Neural cell (in vitro differentiated cells): ENCODE measurements at regions not wholly inside any gene's neighbourhood (a gene's known extent, or its start where the extent isn't known, plus 50 kb on each side); places are given as distances from the start of the nearest gene placed in this dataset.
"Not testable (repeated sequence)": the region's sequence is repeated elsewhere in the genome, so short reads cannot be mapped to it uniquely, and the experiment has no call there.

ENCODE experiments used
- EZH2 ChIP-seq: fragments of 200-600, 300-800 bp; shearing (Covaris generic), sonication (generic); IDR thresholded peaks from 2 replicates; pipeline ENCODE4 v1.6.1; 2014; ENCODE audit warnings: antibody characterized with exemption, low read length, borderline replicate concordance, mild to moderate bottlenecking; ENCODE audit not compliant: insufficient read depth, poor library complexity, severe bottlenecking
- POLR2AphosphoS5 ChIP-seq: IDR thresholded peaks from 2 replicates; pipeline ENCODE4 v1.6.1; 2012
- RAD21 ChIP-seq: fragments of 450-650 bp; conservative IDR thresholded peaks from 2 replicates; pipeline ENCODE4 v1.6.1; 2014; ENCODE audit warnings: antibody characterized with exemption, mild to moderate bottlenecking, moderate library complexity
- SMC3 ChIP-seq: fragments of 450-650 bp; conservative IDR thresholded peaks from 2 replicates; pipeline ENCODE4 v1.6.1; 2014; ENCODE audit warnings: antibody characterized with exemption, mild to moderate bottlenecking, moderate library complexity; ENCODE audit not compliant: poor library complexity
- TAF1 ChIP-seq: IDR thresholded peaks from 2 replicates; pipeline ENCODE4 v1.6.1; 2012; ENCODE audit warnings: low read depth
- TF ChIP-seq, protein P1 (sequence below): fragments of 450-650 bp; IDR thresholded peaks from 2 replicates; pipeline ENCODE4 v1.5.1; 2014; ENCODE audit warnings: antibody characterized with exemption, mild to moderate bottlenecking, moderate library complexity; ENCODE audit not compliant: poor library complexity, severe bottlenecking
- TF ChIP-seq, protein P2 (sequence below): IDR thresholded peaks from 2 replicates; pipeline ENCODE4 v1.6.1; 2012; ENCODE audit warnings: borderline replicate concordance

DNA sequence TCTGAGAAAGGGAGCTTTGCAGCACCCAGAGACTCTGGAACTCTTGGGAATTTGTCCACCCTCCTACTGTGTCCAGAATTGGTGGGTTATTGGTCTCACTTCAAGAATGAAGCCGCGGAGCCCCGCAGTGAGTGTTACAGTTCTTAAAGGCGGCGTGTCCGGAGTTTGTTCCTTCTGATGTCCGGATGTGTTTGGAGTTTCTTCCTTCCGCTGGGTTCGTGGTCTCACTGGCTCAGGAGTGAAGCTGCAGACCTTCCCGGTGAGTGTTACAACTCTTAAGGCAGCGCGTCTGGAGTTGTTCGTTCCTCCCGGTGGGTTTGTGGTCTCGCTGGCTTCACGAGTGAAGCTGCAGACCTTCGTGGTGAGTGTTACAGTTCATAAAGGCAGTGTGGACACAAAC is 824.7 kb downstream of the LRRTM4 start:
- TF ChIP-seq, protein P1, sequence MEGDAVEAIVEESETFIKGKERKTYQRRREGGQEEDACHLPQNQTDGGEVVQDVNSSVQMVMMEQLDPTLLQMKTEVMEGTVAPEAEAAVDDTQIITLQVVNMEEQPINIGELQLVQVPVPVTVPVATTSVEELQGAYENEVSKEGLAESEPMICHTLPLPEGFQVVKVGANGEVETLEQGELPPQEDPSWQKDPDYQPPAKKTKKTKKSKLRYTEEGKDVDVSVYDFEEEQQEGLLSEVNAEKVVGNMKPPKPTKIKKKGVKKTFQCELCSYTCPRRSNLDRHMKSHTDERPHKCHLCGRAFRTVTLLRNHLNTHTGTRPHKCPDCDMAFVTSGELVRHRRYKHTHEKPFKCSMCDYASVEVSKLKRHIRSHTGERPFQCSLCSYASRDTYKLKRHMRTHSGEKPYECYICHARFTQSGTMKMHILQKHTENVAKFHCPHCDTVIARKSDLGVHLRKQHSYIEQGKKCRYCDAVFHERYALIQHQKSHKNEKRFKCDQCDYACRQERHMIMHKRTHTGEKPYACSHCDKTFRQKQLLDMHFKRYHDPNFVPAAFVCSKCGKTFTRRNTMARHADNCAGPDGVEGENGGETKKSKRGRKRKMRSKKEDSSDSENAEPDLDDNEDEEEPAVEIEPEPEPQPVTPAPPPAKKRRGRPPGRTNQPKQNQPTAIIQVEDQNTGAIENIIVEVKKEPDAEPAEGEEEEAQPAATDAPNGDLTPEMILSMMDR = not testable (repeated sequence)
- TF ChIP-seq POLR2AphosphoS5, RAD21, TAF1, EZH2, SMC3: not testable (repeated sequence)
- TF ChIP-seq, protein P2, sequence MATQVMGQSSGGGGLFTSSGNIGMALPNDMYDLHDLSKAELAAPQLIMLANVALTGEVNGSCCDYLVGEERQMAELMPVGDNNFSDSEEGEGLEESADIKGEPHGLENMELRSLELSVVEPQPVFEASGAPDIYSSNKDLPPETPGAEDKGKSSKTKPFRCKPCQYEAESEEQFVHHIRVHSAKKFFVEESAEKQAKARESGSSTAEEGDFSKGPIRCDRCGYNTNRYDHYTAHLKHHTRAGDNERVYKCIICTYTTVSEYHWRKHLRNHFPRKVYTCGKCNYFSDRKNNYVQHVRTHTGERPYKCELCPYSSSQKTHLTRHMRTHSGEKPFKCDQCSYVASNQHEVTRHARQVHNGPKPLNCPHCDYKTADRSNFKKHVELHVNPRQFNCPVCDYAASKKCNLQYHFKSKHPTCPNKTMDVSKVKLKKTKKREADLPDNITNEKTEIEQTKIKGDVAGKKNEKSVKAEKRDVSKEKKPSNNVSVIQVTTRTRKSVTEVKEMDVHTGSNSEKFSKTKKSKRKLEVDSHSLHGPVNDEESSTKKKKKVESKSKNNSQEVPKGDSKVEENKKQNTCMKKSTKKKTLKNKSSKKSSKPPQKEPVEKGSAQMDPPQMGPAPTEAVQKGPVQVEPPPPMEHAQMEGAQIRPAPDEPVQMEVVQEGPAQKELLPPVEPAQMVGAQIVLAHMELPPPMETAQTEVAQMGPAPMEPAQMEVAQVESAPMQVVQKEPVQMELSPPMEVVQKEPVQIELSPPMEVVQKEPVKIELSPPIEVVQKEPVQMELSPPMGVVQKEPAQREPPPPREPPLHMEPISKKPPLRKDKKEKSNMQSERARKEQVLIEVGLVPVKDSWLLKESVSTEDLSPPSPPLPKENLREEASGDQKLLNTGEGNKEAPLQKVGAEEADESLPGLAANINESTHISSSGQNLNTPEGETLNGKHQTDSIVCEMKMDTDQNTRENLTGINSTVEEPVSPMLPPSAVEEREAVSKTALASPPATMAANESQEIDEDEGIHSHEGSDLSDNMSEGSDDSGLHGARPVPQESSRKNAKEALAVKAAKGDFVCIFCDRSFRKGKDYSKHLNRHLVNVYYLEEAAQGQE = not testable (repeated sequence)
